Inflammatory macrophage (primary cell): ENCODE measurements at regions not wholly inside any gene's neighbourhood (a gene's known extent, or its start where the extent isn't known, plus 50 kb on each side); places are given as distances from the start of the nearest gene placed in this dataset.

Experiments used
- DNase-seq, 2 donors: peaks; one replicate each; pipeline ENCODE4 v3.0.0-alpha.2; 2020 to 2022

- DNase-seq, result no peak
These were observed 177.7 kb downstream of the INSIG2 start for GRCh38 chr2:118265873-118266455.

GRCh38 chr2:118264232-118264990 lies 176.1 kb downstream of the INSIG2 start:
- DNase-seq, result no peak

- no peak for DNase-seq
These were observed 169.4 kb downstream of the INSIG2 start for GRCh38 chr2:118257696-118258095.

- DNase-seq, result no peak
These were observed 167.6 kb downstream of the INSIG2 start for GRCh38 chr2:118255771-118256372.

GRCh38 chr2:118255301-118255700 lies 167.0 kb downstream of the INSIG2 start:
- no peak for DNase-seq

- no peak for DNase-seq
These were observed 165.8 kb downstream of the INSIG2 start for GRCh38 chr2:118254116-118254515.

- DNase-seq, result no peak
These were observed 163.2 kb downstream of the INSIG2 start for GRCh38 chr2:118251427-118251826.

- DNase-seq, result no peak
These were observed 162.2 kb downstream of the INSIG2 start for GRCh38 chr2:118250463-118250862.

- peak; percentile 29 to 36 for DNase-seq
These were observed 161.7 kb downstream of the INSIG2 start for GRCh38 chr2:118250001-118250400.

- DNase-seq, result no peak
These were observed 161.3 kb downstream of the INSIG2 start for GRCh38 chr2:118249531-118249930.

- no peak for DNase-seq
These were observed 158.5 kb downstream of the INSIG2 start for GRCh38 chr2:118246726-118247125.

- no peak for DNase-seq
These were observed 157.8 kb downstream of the INSIG2 start for GRCh38 chr2:118246079-118246478.

- no peak for DNase-seq
These were observed 156.4 kb downstream of the INSIG2 start for GRCh38 chr2:118244686-118245085.

GRCh38 chr2:118243031-118243430 lies 154.8 kb downstream of the INSIG2 start:
- DNase-seq, result peak in 1 of 2 donors; percentile 52

GRCh38 chr2:118242216-118242615 lies 153.9 kb downstream of the INSIG2 start:
- peak in 1 of 2 donors; percentile 25 for DNase-seq

GRCh38 chr2:118241128-118241527 lies 152.9 kb downstream of the INSIG2 start:
- DNase-seq, result no peak

GRCh38 chr2:118240276-118240675 lies 152.0 kb downstream of the INSIG2 start:
- no peak for DNase-seq

GRCh38 chr2:118239284-118239683 lies 151.0 kb downstream of the INSIG2 start:
- DNase-seq, result no peak

GRCh38 chr2:118237451-118237850 lies 149.2 kb downstream of the INSIG2 start:
- no peak for DNase-seq

GRCh38 chr2:118232796-118233195 lies 144.5 kb downstream of the INSIG2 start:
- no peak for DNase-seq

- no peak for DNase-seq
These were observed 144.1 kb downstream of the INSIG2 start for GRCh38 chr2:118232391-118232790.

- no peak for DNase-seq
These were observed 143.5 kb downstream of the INSIG2 start for GRCh38 chr2:118231759-118232158.

- DNase-seq, result no peak
These were observed 139.6 kb downstream of the INSIG2 start for GRCh38 chr2:118227698-118228508.
